OCI-LY1 (cell line): ENCODE measurements at regions not wholly inside any gene's neighbourhood (a gene's known extent, or its start where the extent isn't known, plus 50 kb on each side); places are given as distances from the start of the nearest gene placed in this dataset.

Source experiments
- EZH2 ChIP-seq: fragments of 200-600 bp; sonication (generic), shearing (Covaris generic); IDR thresholded peaks from 2 replicates; pipeline ENCODE4 v1.8.0; 2017; ENCODE audit warnings: borderline replicate concordance, mixed run types, mild to moderate bottlenecking, antibody characterized with exemption, low read length, moderate library complexity, mixed read lengths
- TF ChIP-seq, protein P1 (sequence below): fragments of 200-600 bp; sonication (generic), shearing (Covaris generic); IDR thresholded peaks from 2 replicates; pipeline ENCODE4 v1.5.1; 2017; ENCODE audit warnings: mild to moderate bottlenecking, antibody characterized with exemption, low read length, moderate library complexity, mixed read lengths

DNA sequence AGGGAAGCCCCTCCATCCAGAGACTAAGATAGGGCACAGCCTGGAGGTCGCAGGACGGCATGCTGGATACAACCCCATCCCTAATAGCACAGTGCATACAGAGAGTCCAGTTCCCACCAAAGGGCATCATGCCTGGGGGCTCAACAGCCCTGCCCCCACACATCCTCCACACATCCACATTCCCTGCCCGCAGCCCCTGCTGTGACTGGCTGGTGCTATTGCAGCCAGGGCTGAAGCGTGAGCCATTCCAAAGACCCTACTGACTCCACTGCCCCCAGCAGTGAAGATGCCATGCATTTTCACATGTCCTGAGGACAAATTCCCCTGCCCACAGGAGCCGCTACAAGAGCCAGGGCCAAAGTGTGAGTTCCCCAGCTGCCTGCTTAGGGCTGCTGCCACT is 641.6 kb downstream of the METTL4 start:
- TF ChIP-seq EZH2, result no peak
- TF ChIP-seq, protein P1, sequence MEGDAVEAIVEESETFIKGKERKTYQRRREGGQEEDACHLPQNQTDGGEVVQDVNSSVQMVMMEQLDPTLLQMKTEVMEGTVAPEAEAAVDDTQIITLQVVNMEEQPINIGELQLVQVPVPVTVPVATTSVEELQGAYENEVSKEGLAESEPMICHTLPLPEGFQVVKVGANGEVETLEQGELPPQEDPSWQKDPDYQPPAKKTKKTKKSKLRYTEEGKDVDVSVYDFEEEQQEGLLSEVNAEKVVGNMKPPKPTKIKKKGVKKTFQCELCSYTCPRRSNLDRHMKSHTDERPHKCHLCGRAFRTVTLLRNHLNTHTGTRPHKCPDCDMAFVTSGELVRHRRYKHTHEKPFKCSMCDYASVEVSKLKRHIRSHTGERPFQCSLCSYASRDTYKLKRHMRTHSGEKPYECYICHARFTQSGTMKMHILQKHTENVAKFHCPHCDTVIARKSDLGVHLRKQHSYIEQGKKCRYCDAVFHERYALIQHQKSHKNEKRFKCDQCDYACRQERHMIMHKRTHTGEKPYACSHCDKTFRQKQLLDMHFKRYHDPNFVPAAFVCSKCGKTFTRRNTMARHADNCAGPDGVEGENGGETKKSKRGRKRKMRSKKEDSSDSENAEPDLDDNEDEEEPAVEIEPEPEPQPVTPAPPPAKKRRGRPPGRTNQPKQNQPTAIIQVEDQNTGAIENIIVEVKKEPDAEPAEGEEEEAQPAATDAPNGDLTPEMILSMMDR, result no peak
